ENCODE measurements at regions not wholly inside any gene's neighbourhood (a gene's known extent, or its start where the extent isn't known, plus 50 kb on each side); places are given as distances from the start of the nearest gene placed in this dataset.

- Mint-ChIP-seq H3K4me3 (ENCODE audit: unreplicated experiment) (no peak overlapping the region), H3K9me3 (ENCODE audit: unreplicated experiment) (peaks cover 3% of the 10 kb centered on the region), H3K27me3 (ENCODE audit: insufficient read depth, unreplicated experiment) (no peaks in the 10 kb centered on the region), H3K27ac (ENCODE audit: unreplicated experiment) (no peak overlapping the region), H3K36me3 (ENCODE audit: insufficient read depth, unreplicated experiment) (no peaks in the 10 kb centered on the region), H3K4me1 (ENCODE audit: low read depth, unreplicated experiment) (no peaks in the 10 kb centered on the region)
- no peak for DNase-seq
- Histone ChIP-seq H3K4me3 (ENCODE audit: low read depth, low read length) (no peak overlapping the region), H3K36me3 (ENCODE audit: control insufficient read depth, insufficient read depth, low read length) (no peaks in the 10 kb centered on the region), H3K4me1 (no peaks in the 10 kb centered on the region), H3K27me3 (replicated peaks; ENCODE audit: control insufficient read depth, insufficient read depth, low read length) (no peaks in the 10 kb centered on the region), H3K9me3 (no peaks in the 10 kb centered on the region)
- CTCF ChIA-PET = no interaction called here
- intact Hi-C loops (cut with micrococcal nuclease; ENCODE audit: unreplicated experiment) = no loop called here
- TF ChIP-seq CTCF (IDR thresholded peaks at IDR 0.05; ENCODE audit: insufficient read depth in 1 of 2, low read depth in 1 of 2, low read length in 1 of 2, severe bottlenecking in 1 of 2, unreplicated experiment in 1 of 2) = no peak
- POLR2A ChIA-PET = no interaction called here
- BruUV-seq (replicated peaks) = no TSS peak
Observed at GRCh38 chr5:98060148-98060547, 713.3 kb upstream of the RGMB start.

- no peak overlapping the region for H3K4me3 ChIP-seq (ENCODE audit: low read depth, low read length)
Observed at GRCh38 chr5:98064118-98064685, 709.3 kb upstream of the RGMB start.

GRCh38 chr5:98065261-98065909, 708.1 kb upstream of the RGMB start:
- no peaks in the 10 kb centered on the region for H3K4me1 Mint-ChIP-seq (ENCODE audit: low read depth, unreplicated experiment)
- no peaks in the 10 kb centered on the region for H3K4me1 ChIP-seq
- H3K27ac Mint-ChIP-seq (ENCODE audit: unreplicated experiment) = no peak overlapping the region
- no peaks in the 10 kb centered on the region for H3K9me3 ChIP-seq
- POLR2A ChIA-PET = no interaction called here
- intact Hi-C loops (cut with micrococcal nuclease; ENCODE audit: unreplicated experiment) = no loop called here
- no peaks in the 10 kb centered on the region for H3K9me3 Mint-ChIP-seq (ENCODE audit: unreplicated experiment)
- no peaks in the 10 kb centered on the region for H3K36me3 Mint-ChIP-seq (ENCODE audit: insufficient read depth, unreplicated experiment)
- CTCF ChIA-PET = no interaction called here
- H3K36me3 ChIP-seq (ENCODE audit: control insufficient read depth, insufficient read depth, low read length) = no peaks in the 10 kb centered on the region
- TF ChIP-seq CTCF (IDR thresholded peaks at IDR 0.05; ENCODE audit: insufficient read depth in 1 of 2, low read depth in 1 of 2, low read length in 1 of 2, severe bottlenecking in 1 of 2, unreplicated experiment in 1 of 2) = no peak
- no peaks in the 10 kb centered on the region for H3K27me3 ChIP-seq (replicated peaks; ENCODE audit: control insufficient read depth, insufficient read depth, low read length)
- no peak for DNase-seq
- BruUV-seq (replicated peaks) = no TSS peak
- H3K27me3 Mint-ChIP-seq (ENCODE audit: insufficient read depth, unreplicated experiment) = no peaks in the 10 kb centered on the region
- no peak overlapping the region for H3K4me3 Mint-ChIP-seq (ENCODE audit: unreplicated experiment)
- H3K4me3 ChIP-seq (ENCODE audit: low read depth, low read length) = no peak overlapping the region

More at GRCh38 chr5:98064118-98064685, 709.3 kb upstream of the RGMB start:
- ChIA-PET POLR2A (no interaction called here), CTCF (no interaction called here)
- H3K4me1 ChIP-seq = no peaks in the 10 kb centered on the region
- Mint-ChIP-seq H3K27me3 (ENCODE audit: insufficient read depth, unreplicated experiment) (no peaks in the 10 kb centered on the region), H3K27ac (ENCODE audit: unreplicated experiment) (no peak overlapping the region), H3K9me3 (ENCODE audit: unreplicated experiment) (no peaks in the 10 kb centered on the region), H3K4me1 (ENCODE audit: low read depth, unreplicated experiment) (no peaks in the 10 kb centered on the region), H3K4me3 (ENCODE audit: unreplicated experiment) (no peak overlapping the region), H3K36me3 (ENCODE audit: insufficient read depth, unreplicated experiment) (no peaks in the 10 kb centered on the region)
- H3K36me3 ChIP-seq (ENCODE audit: control insufficient read depth, insufficient read depth, low read length) = no peaks in the 10 kb centered on the region
- no TSS peak for BruUV-seq (replicated peaks)
- no peak for DNase-seq
- TF ChIP-seq CTCF (IDR thresholded peaks at IDR 0.05; ENCODE audit: insufficient read depth in 1 of 2, low read depth in 1 of 2, low read length in 1 of 2, severe bottlenecking in 1 of 2, unreplicated experiment in 1 of 2) = no peak
- no peaks in the 10 kb centered on the region for H3K27me3 ChIP-seq (replicated peaks; ENCODE audit: control insufficient read depth, insufficient read depth, low read length)
- H3K9me3 ChIP-seq = no peaks in the 10 kb centered on the region
- intact Hi-C loops (cut with micrococcal nuclease; ENCODE audit: unreplicated experiment) = no loop called here
